Right renal pelvis (tissue), 4 donors: ENCODE measurements at regions not wholly inside any gene's neighbourhood (a gene's known extent, or its start where the extent isn't known, plus 50 kb on each side); places are given as distances from the start of the nearest gene placed in this dataset.
"Not testable (repeated sequence)": the region's sequence is repeated elsewhere in the genome, so short reads cannot be mapped to it uniquely, and the experiment has no call there.

Source experiments
- DNase-seq, 4 donors: peaks; one replicate each; pipeline ENCODE4 v3.0.0-alpha.2; 2013; ENCODE audit warnings: low read depth in 4 of 4, low spot score in 3 of 4, missing footprints in 1 of 4

DNA sequence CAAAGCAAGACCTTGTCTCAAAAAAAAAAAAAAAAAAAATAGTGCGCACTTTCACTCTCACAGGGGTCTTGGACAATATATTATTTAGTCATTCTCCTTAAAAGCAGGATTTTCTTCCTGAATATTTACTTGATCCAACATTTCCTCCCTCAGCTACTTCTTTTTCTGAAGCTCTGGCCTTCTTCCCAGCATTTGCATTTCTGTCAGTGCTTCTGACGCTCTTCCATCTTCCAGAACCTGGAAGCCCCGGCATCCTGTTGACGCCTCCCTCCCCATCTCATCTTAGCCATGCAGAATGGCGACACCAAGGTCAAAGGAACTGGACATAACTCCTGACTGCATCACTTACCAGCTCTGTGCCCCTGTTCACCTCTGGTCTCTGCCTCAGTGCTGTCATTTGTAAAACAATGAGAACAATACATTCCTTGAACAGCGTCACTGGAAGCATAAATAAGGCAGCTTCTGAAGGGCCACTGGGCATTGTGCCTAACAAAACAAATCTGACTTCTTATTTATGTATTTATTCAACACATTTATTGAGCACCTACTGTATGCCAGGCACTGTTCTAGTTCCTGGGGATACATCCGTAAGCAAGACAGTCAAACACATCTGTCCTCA is 90.9 kb upstream of the MDM1 start:
- no peak for DNase-seq

DNA sequence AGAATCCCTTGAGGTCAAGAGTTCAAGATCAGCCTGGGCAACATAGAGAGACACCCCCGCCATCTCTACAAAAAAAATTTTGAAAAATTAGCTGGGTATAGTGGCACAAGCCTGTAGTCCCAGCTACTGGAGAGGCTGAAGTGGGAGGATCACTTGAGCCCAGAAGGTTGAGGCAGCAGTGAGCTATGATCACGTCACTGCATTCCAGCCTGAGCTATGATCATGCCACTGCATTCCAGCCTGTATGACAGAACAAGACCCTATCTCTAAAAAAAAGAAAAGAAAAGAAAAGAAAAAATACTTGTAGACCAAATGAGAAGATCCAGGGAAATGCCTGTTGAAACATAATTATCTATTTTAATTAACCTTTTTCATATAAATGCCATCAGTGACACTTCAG is 93.8 kb upstream of the MDM1 start:
- no peak for DNase-seq

DNA sequence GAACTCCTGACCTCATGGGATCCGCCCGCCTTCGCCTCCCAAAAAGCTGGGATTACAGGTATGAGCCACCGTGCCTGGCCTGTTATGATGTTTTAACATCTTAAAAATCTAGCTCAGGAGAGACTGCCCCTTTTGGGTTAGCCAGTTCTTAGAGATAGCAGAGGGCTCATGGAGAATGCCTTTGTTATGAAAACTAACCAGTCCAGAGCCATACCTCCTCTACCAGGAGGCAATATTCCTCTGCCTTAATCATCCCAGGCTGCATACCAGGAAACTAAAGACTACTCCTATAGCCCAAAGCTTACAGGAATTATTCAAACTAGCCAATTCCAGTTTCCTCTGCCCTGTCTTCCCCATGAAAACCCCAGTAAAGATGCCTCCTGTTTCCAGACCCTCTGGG is 96.0 kb upstream of the MDM1 start:
- no peak for DNase-seq

DNA sequence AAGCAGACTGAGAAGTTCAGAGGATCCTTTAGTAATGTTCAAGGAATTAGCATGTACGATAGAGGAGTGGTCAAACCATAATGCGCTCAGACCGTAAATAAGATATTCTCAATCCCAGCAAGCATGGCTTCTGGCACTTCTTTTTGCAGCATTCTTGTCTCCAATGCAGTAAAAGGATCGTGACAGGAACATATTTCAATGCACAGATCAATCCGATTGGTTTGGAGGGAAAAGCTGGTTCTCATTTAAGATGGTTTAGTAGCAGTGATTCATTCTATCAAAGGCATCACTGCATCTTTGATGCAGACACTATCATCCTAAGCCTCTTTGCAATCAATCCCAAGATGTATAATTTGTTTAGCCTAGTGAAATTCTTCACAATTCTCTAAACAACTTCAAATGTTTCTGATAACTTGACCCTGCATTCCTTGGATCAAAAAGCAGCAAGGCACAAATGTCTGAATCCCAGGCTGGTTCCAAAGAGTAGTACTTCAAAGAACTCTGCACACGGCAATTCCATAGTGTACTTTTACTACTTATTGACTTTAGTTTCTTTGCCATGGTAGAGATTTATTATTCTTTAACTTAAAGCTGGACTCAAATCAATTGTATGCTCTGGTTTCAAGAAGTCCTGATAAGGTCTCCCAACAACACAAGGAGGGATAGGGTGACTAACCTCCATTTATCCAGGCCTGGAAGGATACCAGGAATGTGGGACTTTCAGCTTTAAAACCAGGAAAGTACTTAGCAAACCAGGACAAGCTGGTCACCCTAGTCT is 96.8 kb upstream of the MDM1 start:
- no peak for DNase-seq

DNA sequence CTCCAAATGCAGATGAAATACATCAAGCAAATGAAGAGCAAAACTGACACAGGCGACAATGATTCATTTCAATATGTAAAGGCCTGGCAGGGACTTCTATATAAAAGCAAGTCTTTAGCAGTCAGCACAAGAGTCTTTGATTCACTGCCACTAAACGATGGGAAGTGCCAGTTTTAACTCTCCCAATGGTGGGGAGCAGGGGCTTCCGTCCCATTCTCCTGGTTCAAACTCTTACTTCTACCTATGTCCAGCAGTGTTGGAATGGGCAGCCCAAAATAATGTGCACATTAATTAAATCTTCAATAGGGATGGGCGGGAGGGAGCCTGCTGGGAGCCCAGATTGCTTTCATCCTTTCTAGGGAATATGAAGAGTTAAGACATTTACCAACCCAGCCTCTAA is 97.5 kb upstream of the MDM1 start:
- DNase-seq, result no peak

DNA sequence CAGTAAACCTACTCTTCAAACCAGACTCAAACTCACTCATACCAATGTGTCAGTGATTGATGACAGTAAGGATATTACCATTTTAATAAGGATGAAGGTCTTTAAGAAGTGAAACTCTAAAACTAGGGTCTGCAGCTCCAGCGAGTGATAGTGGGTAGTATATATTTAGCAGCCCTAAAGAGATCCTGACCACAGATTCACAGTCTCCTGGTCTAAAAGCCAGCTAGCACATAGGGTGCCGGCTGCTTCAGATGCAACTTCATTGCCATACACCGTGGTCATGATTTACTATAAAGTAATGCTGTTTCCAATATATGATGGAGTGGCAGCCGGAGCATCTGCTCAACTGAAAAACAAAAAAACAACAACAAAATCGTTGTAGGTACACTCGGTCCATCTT is 99.6 kb upstream of the MDM1 start:
- no peak for DNase-seq

DNA sequence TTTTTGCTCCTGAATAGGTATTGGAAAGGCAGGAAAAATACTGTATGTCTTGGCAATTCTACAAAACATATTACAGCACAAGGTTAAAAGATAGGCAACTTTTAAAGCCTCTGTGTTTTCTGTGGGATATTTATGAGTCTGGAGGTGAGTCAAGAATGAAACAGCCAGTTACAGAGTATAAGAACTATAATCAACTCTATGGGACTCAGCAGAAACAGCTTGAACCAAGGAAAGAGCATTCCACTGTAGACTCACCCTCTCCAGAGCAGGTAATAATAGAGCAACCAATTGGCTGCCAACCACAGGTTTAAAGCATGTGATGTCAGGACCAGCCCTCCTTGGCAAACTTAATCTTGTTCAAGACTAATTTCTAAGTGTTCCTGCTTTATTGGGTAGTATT is 100.5 kb upstream of the MDM1 start:
- no peak for DNase-seq

DNA sequence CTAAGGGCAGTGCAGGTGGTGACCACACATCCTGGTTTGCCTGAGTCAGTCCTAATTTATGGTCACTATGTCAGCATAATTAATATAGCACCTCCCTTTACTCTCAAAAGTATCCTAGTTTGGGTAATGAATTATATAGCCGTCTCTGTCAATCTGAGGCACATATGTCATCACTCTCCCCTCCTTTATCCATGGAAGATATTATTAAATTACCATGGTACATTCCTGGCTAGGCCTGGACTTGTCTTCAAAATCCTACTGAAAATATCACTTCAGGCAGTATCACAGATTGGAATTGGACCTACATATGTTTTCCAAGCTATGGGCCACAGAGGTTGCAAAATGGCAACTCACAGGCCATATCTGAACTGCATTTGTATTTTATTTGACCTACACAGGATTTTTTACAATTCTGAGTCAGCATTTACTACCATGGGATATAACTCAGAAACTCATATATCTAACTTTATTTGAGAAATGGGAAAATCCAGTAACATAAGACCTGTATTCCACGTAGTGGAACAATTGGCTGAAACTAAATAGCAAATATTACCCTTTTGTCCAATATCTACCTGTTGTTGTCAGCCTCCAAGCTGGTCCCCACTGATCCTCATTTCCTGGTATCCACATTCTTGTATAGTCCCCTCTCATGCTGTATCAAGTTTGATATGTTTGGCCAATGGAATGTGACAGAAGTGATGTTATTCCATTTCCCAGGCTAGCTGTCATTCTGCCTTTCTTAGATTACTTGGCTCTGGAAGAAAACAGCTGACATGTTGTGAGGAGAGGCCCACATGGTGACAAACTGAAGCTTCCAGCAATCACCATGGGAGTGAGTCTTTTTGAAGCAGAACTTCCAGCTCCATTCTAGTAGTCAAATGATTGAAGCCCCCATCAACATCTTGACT is 102.5 kb upstream of the MDM1 start:
- DNase-seq, result no peak

DNA sequence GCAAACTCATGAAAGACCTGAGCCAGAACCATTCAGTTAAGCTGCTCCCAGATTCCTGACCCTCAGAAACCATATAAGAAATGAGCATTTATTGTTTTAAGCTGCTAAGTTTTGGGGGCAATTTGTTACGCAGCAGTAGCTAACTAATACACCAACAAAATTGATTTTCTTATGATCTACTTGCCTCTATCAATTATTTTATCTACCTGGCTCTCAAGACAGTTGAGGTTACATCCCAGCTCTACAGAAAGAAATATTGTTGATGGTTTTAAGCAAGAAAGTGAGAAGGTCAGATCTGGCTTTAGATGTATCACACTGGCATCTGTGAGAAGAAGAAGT is 103.1 kb upstream of the MDM1 start:
- DNase-seq, result no peak

DNA sequence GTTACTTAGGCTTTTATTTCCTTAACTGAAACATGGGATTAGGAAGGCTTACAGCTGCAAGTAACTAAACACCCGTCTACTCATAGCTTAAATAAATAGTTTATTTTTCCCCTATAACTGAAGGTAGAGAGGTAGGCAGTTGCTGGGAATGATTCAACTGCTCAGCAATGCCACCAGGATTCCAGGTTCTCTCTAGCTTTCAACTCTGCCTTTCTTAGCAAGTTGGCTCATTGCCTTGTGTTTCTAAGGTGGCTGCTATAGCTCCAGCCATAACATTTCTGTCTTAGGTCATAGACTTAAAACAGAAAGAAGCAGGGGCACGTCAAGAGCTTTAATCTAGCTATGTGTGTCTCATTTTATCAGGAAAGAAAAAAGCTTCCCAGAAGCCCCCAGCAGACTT is 103.7 kb upstream of the MDM1 start:
- no peak for DNase-seq

DNA sequence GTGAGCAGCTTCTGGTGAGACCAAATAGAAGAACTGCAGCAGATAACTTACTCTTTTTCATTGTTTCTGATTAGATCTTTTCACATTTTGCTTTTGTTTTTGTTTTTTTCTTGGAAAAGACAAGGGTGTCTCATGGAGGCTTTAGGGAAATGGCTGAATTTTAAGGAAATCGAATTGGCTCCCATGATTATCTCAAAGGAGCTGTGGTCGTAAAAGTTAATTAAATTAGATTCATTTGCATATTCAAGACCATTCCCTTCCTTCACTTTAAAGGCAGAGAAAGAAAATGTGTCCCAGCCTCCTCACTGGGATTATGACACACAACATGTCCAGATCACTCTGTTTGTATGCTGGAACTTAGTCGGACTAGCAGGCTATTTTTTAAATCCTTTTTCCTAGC is 106.4 kb upstream of the MDM1 start:
- no peak for DNase-seq

DNA sequence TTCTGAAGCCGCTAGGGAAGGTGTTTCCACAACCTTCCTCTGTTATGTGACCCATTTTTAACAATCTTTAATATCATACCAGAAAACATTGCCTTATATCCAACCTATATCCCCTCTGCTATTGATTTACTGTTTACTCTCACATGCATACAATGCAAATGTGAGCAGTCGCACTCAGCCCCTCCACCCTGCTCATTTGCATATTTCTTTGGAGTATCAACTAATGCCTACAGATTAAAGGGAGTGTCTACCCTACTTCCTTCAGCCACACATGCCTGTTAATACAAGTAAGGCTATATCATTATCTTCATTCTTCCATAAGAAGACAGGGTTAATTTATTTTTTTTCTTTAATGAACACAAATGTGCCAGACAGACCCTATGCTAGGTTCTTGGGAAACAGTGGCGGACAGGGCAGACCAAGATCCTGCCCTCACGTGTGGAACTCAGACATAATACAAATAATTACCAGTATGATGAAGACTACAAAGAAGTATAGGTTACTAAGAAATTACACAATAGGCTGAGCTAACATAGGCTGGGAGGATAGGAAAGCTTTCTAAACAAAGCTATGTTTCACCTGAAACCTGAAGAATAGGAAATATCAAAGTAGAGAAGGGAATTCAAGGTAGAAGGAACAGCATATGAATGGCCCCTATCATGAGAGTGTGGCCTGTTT is 107.3 kb upstream of the MDM1 start:
- no peak for DNase-seq

DNA sequence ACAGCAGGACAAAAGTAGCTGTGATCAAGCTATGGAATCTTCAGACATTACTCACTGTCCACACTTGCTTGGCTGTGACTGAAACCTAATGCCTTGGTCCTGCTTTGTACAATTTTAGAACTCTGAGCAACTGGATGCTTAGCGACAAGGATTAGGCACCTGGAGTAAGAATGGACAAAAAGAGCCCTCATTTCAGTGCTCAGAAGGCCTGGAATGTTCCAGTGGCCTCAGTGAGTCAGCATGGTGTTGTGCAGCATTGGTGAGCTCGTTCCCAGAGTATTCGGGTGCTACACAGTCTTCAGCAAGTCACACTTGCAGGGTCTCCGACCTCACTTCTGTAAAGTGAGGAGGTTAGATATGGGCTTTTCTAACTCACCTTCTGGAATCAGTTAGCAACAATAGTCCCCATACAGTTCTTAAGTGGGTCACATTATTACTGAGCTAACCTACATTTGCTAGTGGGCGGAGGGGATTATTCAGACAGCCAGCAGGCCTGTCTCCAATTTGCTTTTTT is 108.0 kb upstream of the MDM1 start:
- DNase-seq, result no peak

DNA sequence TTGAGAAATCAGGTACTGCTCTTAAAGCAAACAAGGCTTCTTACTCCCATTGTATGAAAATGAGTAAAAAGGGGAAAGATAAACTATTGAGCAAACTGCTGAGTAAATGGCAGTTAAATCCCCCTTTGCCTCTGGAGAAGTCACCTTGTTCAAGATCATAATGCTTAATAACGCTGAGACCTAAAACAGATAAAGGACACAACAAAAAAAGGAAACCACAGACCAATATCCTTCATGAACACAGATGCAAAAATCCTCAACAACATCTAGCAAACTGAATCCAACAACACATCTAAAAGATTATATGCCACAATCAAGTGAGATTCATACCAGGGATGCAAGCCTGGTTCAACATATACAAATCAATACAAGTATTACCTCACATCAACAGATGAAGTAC is 109.0 kb upstream of the MDM1 start:
- DNase-seq, result no peak

DNA sequence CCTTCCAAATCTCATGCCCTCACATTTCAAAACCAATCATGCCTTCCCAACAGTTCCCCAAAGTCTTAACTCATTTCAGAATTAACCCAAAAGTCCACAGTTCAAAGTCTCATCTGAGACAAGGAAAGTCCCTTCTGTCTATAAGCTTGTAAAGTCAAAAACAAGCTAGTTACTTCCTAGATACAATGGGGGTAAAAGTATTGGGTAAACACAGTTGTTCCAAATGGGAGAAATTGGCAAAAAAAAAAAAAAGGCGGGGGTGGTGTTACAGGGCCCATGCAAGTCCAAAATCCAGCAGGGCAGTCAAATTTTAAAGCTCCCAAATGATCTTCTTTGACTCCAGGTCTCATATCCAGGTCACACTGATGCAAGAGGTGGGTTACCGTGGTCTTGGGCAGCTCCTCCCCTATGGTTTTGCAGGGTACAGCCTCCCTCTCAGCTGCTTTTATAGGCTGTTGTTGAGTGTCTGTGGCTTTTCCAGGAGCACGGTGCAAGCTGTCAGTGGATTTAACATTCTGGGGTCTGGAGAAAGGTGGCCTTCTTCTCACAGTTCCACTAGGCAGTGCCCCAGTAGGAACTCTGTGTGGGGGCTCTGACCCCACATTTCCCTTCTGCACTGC is 110.3 kb upstream of the MDM1 start:
- DNase-seq, result not testable (repeated sequence)

DNA sequence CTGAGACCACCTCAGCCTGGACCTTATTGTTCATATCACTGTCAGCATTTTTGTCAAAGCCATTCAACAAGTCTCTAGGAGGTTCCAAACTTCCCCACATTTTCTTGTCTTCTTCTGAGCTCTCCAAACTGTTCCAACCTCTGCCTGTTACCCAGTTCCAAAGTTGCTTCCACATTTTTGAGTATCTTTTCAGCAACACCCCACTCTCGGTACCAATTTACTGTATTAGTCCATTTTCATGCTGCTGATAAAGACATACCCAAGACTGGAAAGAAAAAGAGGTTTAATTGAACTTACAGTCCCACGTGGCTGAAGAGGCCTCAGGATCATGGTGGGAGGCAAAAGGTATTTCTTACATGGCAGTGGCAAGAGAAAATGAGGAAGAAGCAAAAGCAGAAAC is 111.5 kb upstream of the MDM1 start:
- not testable (repeated sequence) for DNase-seq

DNA sequence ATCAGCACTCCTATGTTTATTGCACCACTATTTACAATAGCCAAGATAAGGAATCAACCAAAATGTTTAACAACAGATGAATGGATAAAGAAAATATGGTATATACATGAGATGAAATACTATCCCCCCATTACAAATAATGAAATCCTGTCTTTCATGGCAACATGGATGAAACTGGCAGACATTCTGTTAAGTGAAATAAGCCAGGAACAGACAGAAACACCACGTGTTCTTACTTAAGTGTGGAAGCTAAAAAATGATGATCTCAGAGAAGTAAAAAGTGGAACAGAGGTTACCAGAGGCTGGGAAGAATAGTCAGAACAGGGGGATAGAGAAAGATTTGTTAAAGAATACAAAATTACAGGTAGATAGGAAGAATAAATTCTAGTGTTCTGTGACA is 113.7 kb upstream of the MDM1 start:
- DNase-seq, result no peak

DNA sequence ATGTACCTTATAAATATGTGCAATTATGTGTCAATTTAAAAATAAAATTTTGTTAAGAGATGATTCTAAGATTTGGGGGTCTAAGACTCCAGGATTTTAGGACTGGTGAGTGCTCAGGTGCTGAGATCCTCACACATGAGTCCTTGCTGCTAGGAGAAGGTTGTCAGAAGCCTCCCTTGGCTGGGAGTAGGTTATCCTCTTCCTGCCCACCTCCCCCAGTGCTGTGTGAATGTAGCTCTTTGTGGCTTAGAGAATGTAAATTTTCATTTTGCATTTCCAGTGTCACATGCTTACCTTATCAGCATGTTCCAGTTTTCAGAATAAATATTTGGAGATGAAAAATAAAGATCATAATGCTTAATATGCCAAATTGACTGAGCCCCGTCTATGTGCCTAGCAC is 114.2 kb upstream of the MDM1 start:
- no peak for DNase-seq

DNA sequence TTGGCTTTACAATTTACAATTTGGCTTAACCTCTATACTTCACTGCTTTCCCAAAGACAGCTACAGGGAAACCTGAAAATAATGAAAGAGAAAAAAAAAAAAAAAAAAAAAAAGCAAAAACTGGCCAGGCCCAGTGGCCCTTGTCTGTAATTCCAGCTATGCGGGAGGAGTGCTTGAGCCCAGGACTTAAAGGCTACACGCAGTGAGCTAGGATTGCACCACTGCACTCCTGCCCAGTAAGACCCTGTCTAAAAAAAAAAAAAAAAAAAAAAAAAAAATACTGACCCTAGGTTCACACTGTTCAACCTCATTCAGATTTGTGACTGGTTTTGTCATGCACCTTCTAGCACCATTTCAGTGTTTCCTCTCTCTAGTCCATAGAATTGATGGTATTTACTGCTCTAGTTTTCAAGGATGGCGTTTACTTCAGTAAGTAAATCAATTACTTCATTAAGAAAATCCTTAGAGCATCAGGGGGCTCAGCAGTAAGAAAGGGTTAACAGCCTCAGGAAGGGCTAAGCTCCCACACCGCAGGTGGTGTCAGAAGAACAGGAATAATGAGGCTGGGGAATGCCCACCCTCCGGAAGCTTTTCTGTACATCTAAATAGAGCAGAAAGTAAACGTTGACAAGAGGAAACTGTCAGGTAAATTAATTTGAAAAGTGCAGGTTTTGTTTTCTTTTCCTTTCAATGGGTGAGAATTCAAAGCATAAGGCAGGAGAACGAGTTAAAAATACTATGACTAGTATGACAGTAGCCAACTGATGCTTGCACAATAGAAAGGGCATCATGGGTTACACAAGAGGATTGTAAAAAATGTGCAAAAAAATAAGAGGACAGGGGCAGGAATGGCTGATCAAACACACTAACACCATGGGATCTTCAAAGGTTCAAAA is 115.0 kb upstream of the MDM1 start:
- no peak for DNase-seq
